ENCODE measurements at regions not wholly inside any gene's neighbourhood (a gene's known extent, or its start where the extent isn't known, plus 50 kb on each side); places are given as distances from the start of the nearest gene placed in this dataset.

DNA sequence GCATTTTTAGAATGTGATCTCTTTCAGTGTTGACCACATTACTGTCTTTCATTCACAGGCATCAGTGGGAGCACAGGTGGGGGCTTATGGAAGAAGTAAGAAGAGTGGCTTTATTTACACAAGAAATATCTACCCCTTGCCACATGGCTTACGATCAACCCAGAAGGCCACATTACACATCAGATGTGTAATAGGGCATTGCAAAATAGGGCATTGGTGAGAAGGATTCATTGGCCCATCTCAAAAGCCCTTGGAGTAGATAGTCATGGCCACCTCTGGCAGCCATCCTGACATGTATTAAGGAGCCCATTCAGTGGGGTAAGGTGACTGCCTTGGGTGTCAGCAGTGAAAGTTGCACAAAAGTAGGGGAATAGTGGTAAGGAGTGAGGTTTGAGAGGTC, 97.5 kb downstream of the MAFB start:
- H3K27ac Mint-ChIP-seq (ENCODE audit: unreplicated experiment): no peak overlapping the region
- TF ChIP-seq, protein P1, sequence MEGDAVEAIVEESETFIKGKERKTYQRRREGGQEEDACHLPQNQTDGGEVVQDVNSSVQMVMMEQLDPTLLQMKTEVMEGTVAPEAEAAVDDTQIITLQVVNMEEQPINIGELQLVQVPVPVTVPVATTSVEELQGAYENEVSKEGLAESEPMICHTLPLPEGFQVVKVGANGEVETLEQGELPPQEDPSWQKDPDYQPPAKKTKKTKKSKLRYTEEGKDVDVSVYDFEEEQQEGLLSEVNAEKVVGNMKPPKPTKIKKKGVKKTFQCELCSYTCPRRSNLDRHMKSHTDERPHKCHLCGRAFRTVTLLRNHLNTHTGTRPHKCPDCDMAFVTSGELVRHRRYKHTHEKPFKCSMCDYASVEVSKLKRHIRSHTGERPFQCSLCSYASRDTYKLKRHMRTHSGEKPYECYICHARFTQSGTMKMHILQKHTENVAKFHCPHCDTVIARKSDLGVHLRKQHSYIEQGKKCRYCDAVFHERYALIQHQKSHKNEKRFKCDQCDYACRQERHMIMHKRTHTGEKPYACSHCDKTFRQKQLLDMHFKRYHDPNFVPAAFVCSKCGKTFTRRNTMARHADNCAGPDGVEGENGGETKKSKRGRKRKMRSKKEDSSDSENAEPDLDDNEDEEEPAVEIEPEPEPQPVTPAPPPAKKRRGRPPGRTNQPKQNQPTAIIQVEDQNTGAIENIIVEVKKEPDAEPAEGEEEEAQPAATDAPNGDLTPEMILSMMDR (IDR thresholded peaks at IDR 0.05): no peak
- no peaks in the 10 kb centered on the region for H3K36me3 Mint-ChIP-seq (ENCODE audit: low read depth)
- H3K27me3 Mint-ChIP-seq (ENCODE audit: low read depth): peaks cover 54% of the 10 kb centered on the region
- H3K4me1 Mint-ChIP-seq (ENCODE audit: low read depth): no peaks in the 10 kb centered on the region
- DNase-seq (ENCODE audit: low spot score): no peak
- H3K9me3 Mint-ChIP-seq (ENCODE audit: low read depth): peaks cover 4% of the 10 kb centered on the region
- no peak overlapping the region for H3K4me3 Mint-ChIP-seq (ENCODE audit: unreplicated experiment)

DNA sequence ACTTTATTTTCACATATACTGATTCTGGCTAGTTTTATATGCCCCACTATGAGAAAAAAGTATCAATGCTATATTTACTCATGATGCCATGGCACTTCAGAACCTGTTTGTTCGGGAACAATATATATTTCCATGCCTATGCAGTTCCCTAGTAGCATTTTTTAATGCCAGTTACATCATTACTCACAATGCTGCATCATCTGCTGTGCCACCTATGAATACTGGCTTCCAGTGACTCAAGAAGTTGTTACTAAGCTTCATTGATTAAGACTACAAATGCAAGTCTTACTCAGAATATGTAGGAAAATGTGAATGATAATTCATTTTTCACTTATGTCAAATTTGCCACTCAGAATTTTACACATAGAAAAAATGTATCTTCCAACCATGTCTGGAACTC, 97.9 kb downstream of the MAFB start:
- no peak overlapping the region for H3K27ac Mint-ChIP-seq (ENCODE audit: unreplicated experiment)
- TF ChIP-seq, protein P1 (IDR thresholded peaks at IDR 0.05): no peak
- peaks cover 57% of the 10 kb centered on the region for H3K27me3 Mint-ChIP-seq (ENCODE audit: low read depth)
- H3K4me1 Mint-ChIP-seq (ENCODE audit: low read depth): no peaks in the 10 kb centered on the region
- peaks cover 4% of the 10 kb centered on the region for H3K9me3 Mint-ChIP-seq (ENCODE audit: low read depth)
- peaks cover 2% of the 10 kb centered on the region for H3K36me3 Mint-ChIP-seq (ENCODE audit: low read depth)
- no peak for DNase-seq (ENCODE audit: low spot score)
- no peak overlapping the region for H3K4me3 Mint-ChIP-seq (ENCODE audit: unreplicated experiment)

DNA sequence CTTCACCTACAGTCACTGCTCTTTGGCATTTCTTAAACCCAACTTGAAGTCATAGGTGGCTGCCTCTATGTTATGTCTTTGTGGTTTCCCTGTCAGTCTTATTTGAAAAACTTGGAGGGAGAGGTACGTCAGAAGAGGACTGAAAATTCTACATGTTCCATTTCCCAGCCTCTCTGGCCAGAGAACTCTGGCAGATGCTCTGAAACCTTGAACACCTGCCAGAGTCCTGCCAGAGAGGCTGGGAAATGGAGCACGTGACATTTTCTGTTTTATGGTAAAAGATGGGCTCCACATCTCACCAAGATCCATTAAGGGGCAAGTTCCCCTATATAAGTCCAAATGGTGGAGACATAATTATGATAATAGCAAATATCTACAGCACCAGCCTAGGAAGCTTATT, 99.5 kb downstream of the MAFB start:
- TF ChIP-seq, protein P1 (IDR thresholded peaks at IDR 0.05): no peak
- DNase-seq (ENCODE audit: low spot score): no peak
- no peak overlapping the region for H3K27ac Mint-ChIP-seq (ENCODE audit: unreplicated experiment)
- H3K4me1 Mint-ChIP-seq (ENCODE audit: low read depth): no peaks in the 10 kb centered on the region
- peaks cover 2% of the 10 kb centered on the region for H3K36me3 Mint-ChIP-seq (ENCODE audit: low read depth)
- H3K27me3 Mint-ChIP-seq (ENCODE audit: low read depth): peaks cover 57% of the 10 kb centered on the region
- H3K4me3 Mint-ChIP-seq (ENCODE audit: unreplicated experiment): no peak overlapping the region
- H3K9me3 Mint-ChIP-seq (ENCODE audit: low read depth): peaks cover 4% of the 10 kb centered on the region

DNA sequence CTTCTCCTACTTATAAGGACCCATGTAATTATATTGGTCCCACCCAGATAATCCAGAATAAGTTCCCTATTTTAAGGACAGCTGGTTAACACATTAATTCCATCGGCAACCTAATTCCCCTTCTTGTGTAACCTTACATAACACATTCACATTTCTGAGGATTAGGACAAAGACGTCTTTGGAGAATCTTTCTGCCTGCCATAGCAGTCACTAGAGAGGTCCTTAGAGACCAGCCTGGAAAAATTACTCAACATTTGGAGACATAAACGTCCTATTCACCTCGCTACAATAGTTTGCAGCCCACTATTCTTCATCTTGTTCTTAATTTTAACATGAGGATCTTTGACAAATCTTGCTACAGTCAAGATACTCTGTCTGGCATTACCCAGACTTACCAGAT, 100.1 kb downstream of the MAFB start:
- TF ChIP-seq, protein P1 (IDR thresholded peaks at IDR 0.05): no peak
- H3K36me3 Mint-ChIP-seq (ENCODE audit: low read depth): peaks cover 2% of the 10 kb centered on the region
- H3K4me1 Mint-ChIP-seq (ENCODE audit: low read depth): no peaks in the 10 kb centered on the region
- H3K4me3 Mint-ChIP-seq (ENCODE audit: unreplicated experiment): no peak overlapping the region
- H3K9me3 Mint-ChIP-seq (ENCODE audit: low read depth): peaks cover 4% of the 10 kb centered on the region
- H3K27ac Mint-ChIP-seq (ENCODE audit: unreplicated experiment): no peak overlapping the region
- no peak for DNase-seq (ENCODE audit: low spot score)
- H3K27me3 Mint-ChIP-seq (ENCODE audit: low read depth): peaks cover 52% of the 10 kb centered on the region

DNA sequence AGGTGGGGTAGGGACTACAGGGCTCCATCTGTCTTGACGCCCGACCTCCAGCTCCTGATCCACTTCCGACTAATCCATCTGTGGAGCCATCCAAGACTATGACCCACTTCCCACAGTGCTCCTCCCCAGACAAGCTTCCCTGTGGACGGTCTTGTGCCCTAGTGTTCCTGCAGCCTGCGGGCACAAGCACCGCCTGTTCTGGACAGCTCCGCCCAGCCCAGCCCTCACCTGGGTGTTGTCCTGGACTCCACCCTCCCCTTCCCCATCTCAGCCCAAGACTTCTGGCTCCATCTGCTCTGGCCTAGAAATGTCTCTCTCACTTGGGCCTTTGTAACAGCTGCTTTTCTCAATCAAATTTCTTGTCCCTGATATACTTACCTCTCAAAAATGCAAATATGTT, 102.0 kb downstream of the MAFB start:
- TF ChIP-seq, protein P1 (IDR thresholded peaks at IDR 0.05): no peak
- Mint-ChIP-seq H3K27ac (ENCODE audit: unreplicated experiment) (no peak overlapping the region), H3K27me3 (ENCODE audit: low read depth) (peaks cover 46% of the 10 kb centered on the region), H3K36me3 (ENCODE audit: low read depth) (peaks cover 2% of the 10 kb centered on the region), H3K4me1 (ENCODE audit: low read depth) (no peaks in the 10 kb centered on the region), H3K9me3 (ENCODE audit: low read depth) (peaks cover 4% of the 10 kb centered on the region), H3K4me3 (ENCODE audit: unreplicated experiment) (no peak overlapping the region)
- DNase-seq (ENCODE audit: low spot score): no peak

Data from chondrocyte (in vitro differentiated cells).